BLaER1 (cell line): ENCODE measurements at regions not wholly inside any gene's neighbourhood (a gene's known extent, or its start where the extent isn't known, plus 50 kb on each side); places are given as distances from the start of the nearest gene placed in this dataset.

Source experiments
- H3K27ac ChIP-seq: shearing (Covaris generic); formaldehyde crosslinking; 2 replicates; pipeline ENCODE4 v1.8.1; 2022
- H3K27me3 ChIP-seq: shearing (Covaris generic); formaldehyde crosslinking; 2 replicates; pipeline ENCODE4 v1.8.1; 2022
- H3K36me3 ChIP-seq: shearing (Covaris generic); formaldehyde crosslinking; 2 replicates; pipeline ENCODE4 v1.8.1; 2022
- H3K4me1 ChIP-seq: shearing (Covaris generic); formaldehyde crosslinking; 2 replicates; pipeline ENCODE4 v1.8.1; 2022
- H3K4me2 ChIP-seq: shearing (Covaris generic); formaldehyde crosslinking; 2 replicates; pipeline ENCODE4 v1.8.1; 2022
- H3K4me3 ChIP-seq: shearing (Covaris generic); formaldehyde crosslinking; 2 replicates; pipeline ENCODE4 v1.8.1; 2022
- H3K9ac ChIP-seq: shearing (Covaris generic); formaldehyde crosslinking; 2 replicates; pipeline ENCODE4 v1.8.1; 2022
- H3K9me3 ChIP-seq: shearing (Covaris generic); formaldehyde crosslinking; 2 replicates; pipeline ENCODE4 v1.8.1; 2022
- H4K20me1 ChIP-seq: shearing (Covaris generic); formaldehyde crosslinking; 2 replicates; pipeline ENCODE4 v1.8.1; 2022
- Cebpa-rat ChIP-seq: shearing (Covaris generic); IDR thresholded peaks from 2 replicates; pipeline ENCODE4 v1.8.1; 2022

GRCh38 chr1:37389327-37389726 lies 85.1 kb upstream of the ZC3H12A start:
- no peak for TF ChIP-seq Cebpa-rat
- no peaks in the 10 kb centered on the region for H3K9me3 ChIP-seq

GRCh38 chr1:37391211-37392011 lies 83.0 kb upstream of the ZC3H12A start:
- Histone ChIP-seq H3K27ac (no peak overlapping the region), H3K36me3 (no peaks in the 10 kb centered on the region), H4K20me1 (no peaks in the 10 kb centered on the region), H3K4me2 (no peak overlapping the region), H3K9me3 (no peaks in the 10 kb centered on the region), H3K4me1 (peaks cover 10% of the 10 kb centered on the region), H3K4me3 (no peak overlapping the region), H3K9ac (no peak overlapping the region), H3K27me3 (no peaks in the 10 kb centered on the region)
- TF ChIP-seq Cebpa-rat, result no peak

More at GRCh38 chr1:37389327-37389726, 85.1 kb upstream of the ZC3H12A start:
- H3K4me2 ChIP-seq, result no peak overlapping the region
- H3K4me1 ChIP-seq, result no peaks in the 10 kb centered on the region
- H3K27me3 ChIP-seq, result no peaks in the 10 kb centered on the region
- no peak overlapping the region for H3K4me3 ChIP-seq
- H4K20me1 ChIP-seq, result no peaks in the 10 kb centered on the region
- H3K27ac ChIP-seq, result no peak overlapping the region
- H3K9ac ChIP-seq, result no peak overlapping the region
- H3K36me3 ChIP-seq, result no peaks in the 10 kb centered on the region

- H3K36me3 ChIP-seq, result no peaks in the 10 kb centered on the region
- H3K4me3 ChIP-seq, result no peak overlapping the region
- H3K27ac ChIP-seq, result no peak overlapping the region
- H3K9me3 ChIP-seq, result no peaks in the 10 kb centered on the region
- TF ChIP-seq Cebpa-rat, result no peak
- H3K27me3 ChIP-seq, result no peaks in the 10 kb centered on the region
- no peaks in the 10 kb centered on the region for H4K20me1 ChIP-seq
- no peak overlapping the region for H3K9ac ChIP-seq
- H3K4me2 ChIP-seq, result no peak overlapping the region
- peaks cover 10% of the 10 kb centered on the region for H3K4me1 ChIP-seq
Observed at GRCh38 chr1:37392051-37392450, 82.3 kb upstream of the ZC3H12A start.

GRCh38 chr1:37393173-37394120 lies 80.9 kb upstream of the ZC3H12A start:
- Histone ChIP-seq H3K4me1 (peaks cover 10% of the 10 kb centered on the region), H3K4me3 (no peak overlapping the region), H3K27me3 (no peaks in the 10 kb centered on the region), H3K36me3 (no peaks in the 10 kb centered on the region), H3K27ac (no peak overlapping the region), H3K9ac (no peak overlapping the region), H3K9me3 (no peaks in the 10 kb centered on the region), H3K4me2 (no peak overlapping the region), H4K20me1 (no peaks in the 10 kb centered on the region)
- TF ChIP-seq Cebpa-rat, result no peak

- peaks cover 10% of the 10 kb centered on the region for H3K4me1 ChIP-seq
- H3K4me3 ChIP-seq, result no peak overlapping the region
- TF ChIP-seq Cebpa-rat, result no peak
- no peaks in the 10 kb centered on the region for H3K9me3 ChIP-seq
- H3K27me3 ChIP-seq, result no peaks in the 10 kb centered on the region
- no peak overlapping the region for H3K9ac ChIP-seq
- H3K4me2 ChIP-seq, result peak overlapping the region; percentile 13; the same call in 1 of the 2 replicates
- H3K27ac ChIP-seq, result no peak overlapping the region
- H3K36me3 ChIP-seq, result no peaks in the 10 kb centered on the region
- H4K20me1 ChIP-seq, result no peaks in the 10 kb centered on the region
Observed at GRCh38 chr1:37394574-37395464, 79.6 kb upstream of the ZC3H12A start.

- H3K9me3 ChIP-seq, result no peaks in the 10 kb centered on the region
- no peaks in the 10 kb centered on the region for H3K36me3 ChIP-seq
- H3K4me1 ChIP-seq, result peaks cover 10% of the 10 kb centered on the region
- no peak overlapping the region for H3K4me3 ChIP-seq
- no peak overlapping the region for H3K27ac ChIP-seq
- no peaks in the 10 kb centered on the region for H4K20me1 ChIP-seq
- no peak overlapping the region for H3K9ac ChIP-seq
- TF ChIP-seq Cebpa-rat, result no peak
- H3K4me2 ChIP-seq, result no peak overlapping the region
- H3K27me3 ChIP-seq, result no peaks in the 10 kb centered on the region
Observed at GRCh38 chr1:37398096-37398495, 76.3 kb upstream of the ZC3H12A start.

- no peak overlapping the region for H3K4me3 ChIP-seq
Observed at GRCh38 chr1:37399205-37399604, 75.2 kb upstream of the ZC3H12A start.

GRCh38 chr1:37399830-37400464 lies 74.4 kb upstream of the ZC3H12A start:
- peaks cover 5% of the 10 kb centered on the region for H3K4me1 ChIP-seq
- H3K36me3 ChIP-seq, result no peaks in the 10 kb centered on the region
- TF ChIP-seq Cebpa-rat, result no peak
- no peaks in the 10 kb centered on the region for H4K20me1 ChIP-seq
- no peak overlapping the region for H3K27ac ChIP-seq
- no peak overlapping the region for H3K9ac ChIP-seq
- H3K4me2 ChIP-seq, result no peak overlapping the region
- no peak overlapping the region for H3K4me3 ChIP-seq
- no peaks in the 10 kb centered on the region for H3K27me3 ChIP-seq
- H3K9me3 ChIP-seq, result no peaks in the 10 kb centered on the region

More at GRCh38 chr1:37399205-37399604, 75.2 kb upstream of the ZC3H12A start:
- Histone ChIP-seq H3K9ac (no peak overlapping the region), H3K27ac (no peak overlapping the region), H4K20me1 (no peaks in the 10 kb centered on the region), H3K4me2 (no peak overlapping the region), H3K4me1 (peaks cover 10% of the 10 kb centered on the region), H3K27me3 (no peaks in the 10 kb centered on the region), H3K36me3 (no peaks in the 10 kb centered on the region), H3K9me3 (no peaks in the 10 kb centered on the region)
- TF ChIP-seq Cebpa-rat, result no peak
